ENCODE measurements at regions not wholly inside any gene's neighbourhood (a gene's known extent, or its start where the extent isn't known, plus 50 kb on each side); places are given as distances from the start of the nearest gene placed in this dataset.

GRCh38 chr16:64085296-64085695, 1036.6 kb downstream of the CDH11 start:
- no peaks in the 10 kb centered on the region for H3K4me1 Mint-ChIP-seq (ENCODE audit: low read depth)
- no peak for TF ChIP-seq CTCF (IDR thresholded peaks at IDR 0.05)
- ATAC-seq (ENCODE audit: poor library complexity) (no peak), DNase-seq (no peak)
- H3K9me3 ChIP-seq (ENCODE audit: control insufficient read depth in 1 of 2, insufficient read depth in 1 of 2, low read length in 2 of 2): peaks cover 0 to 13% of the 10 kb centered on the region in 2 experiments
- no peaks in the 10 kb centered on the region for H3K4me1 ChIP-seq (ENCODE audit: insufficient read depth, low read length)
- H3K36me3 Mint-ChIP-seq (ENCODE audit: low read depth): no peaks in the 10 kb centered on the region
- H3K27me3 Mint-ChIP-seq: no peaks in the 10 kb centered on the region
- ChIA-PET POLR2A (no interaction called here), CTCF (no interaction called here)
- peaks cover 8% of the 10 kb centered on the region for H3K9me3 Mint-ChIP-seq
- H3K27me3 ChIP-seq (ENCODE audit: control insufficient read depth in 1 of 2, insufficient read depth in 2 of 2, low read length in 2 of 2): no peaks in the 10 kb centered on the region
- H3K27ac Mint-ChIP-seq: no peak overlapping the region
- no peak overlapping the region for H3K27ac ChIP-seq (ENCODE audit: low read depth in 1 of 2, low read length in 2 of 2)
- H3K36me3 ChIP-seq (ENCODE audit: insufficient read depth, low read length): no peaks in the 10 kb centered on the region
- no peak overlapping the region for H3K4me3 ChIP-seq (ENCODE audit: low read length)
- H3K4me3 Mint-ChIP-seq: no peak overlapping the region
- intact Hi-C loops (cut with DNase I, micrococcal nuclease): no loop called here

DNA sequence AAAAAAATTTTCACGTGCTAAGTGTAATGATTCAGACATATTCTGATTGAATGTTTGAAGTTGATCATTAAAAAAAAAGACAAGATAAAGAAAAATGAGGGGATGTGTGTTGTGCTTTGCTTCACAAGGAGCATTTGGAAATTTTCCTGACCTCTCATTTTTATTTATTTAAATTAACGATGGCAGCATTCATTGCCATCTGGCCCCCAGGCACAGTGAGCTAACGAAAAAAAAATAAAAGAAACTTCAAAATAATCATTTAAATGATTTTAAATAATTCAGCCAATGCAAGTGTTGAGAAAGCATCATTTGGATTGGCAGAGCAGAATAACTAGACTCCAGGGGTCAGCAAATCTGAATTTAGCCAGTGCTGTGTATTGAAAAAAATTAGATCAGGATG, 1037.2 kb downstream of the CDH11 start:
- Mint-ChIP-seq H3K27me3 (no peaks in the 10 kb centered on the region), H3K4me1 (ENCODE audit: low read depth) (no peaks in the 10 kb centered on the region), H3K4me3 (no peak overlapping the region), H3K36me3 (ENCODE audit: low read depth) (no peaks in the 10 kb centered on the region), H3K9me3 (peaks cover 14% of the 10 kb centered on the region), H3K27ac (no peak overlapping the region)
- no peaks in the 10 kb centered on the region for H3K4me1 ChIP-seq (ENCODE audit: insufficient read depth, low read length)
- H3K27me3 ChIP-seq (ENCODE audit: control insufficient read depth in 1 of 2, insufficient read depth in 2 of 2, low read length in 2 of 2): no peaks in the 10 kb centered on the region
- H3K36me3 ChIP-seq (ENCODE audit: insufficient read depth, low read length): no peaks in the 10 kb centered on the region
- intact Hi-C loops (cut with DNase I, micrococcal nuclease): no loop called here
- DNase-seq: no peak
- H3K4me3 ChIP-seq (ENCODE audit: low read length): no peak overlapping the region
- TF ChIP-seq CTCF (IDR thresholded peaks at IDR 0.05): no peak
- ChIA-PET POLR2A (no interaction called here), CTCF (no interaction called here)
- no peak overlapping the region for H3K27ac ChIP-seq (ENCODE audit: low read depth in 1 of 2, low read length in 2 of 2)
- no peak for ATAC-seq (ENCODE audit: poor library complexity)
- peaks cover 0 to 13% of the 10 kb centered on the region in 2 experiments for H3K9me3 ChIP-seq (ENCODE audit: control insufficient read depth in 1 of 2, insufficient read depth in 1 of 2, low read length in 2 of 2)

DNA sequence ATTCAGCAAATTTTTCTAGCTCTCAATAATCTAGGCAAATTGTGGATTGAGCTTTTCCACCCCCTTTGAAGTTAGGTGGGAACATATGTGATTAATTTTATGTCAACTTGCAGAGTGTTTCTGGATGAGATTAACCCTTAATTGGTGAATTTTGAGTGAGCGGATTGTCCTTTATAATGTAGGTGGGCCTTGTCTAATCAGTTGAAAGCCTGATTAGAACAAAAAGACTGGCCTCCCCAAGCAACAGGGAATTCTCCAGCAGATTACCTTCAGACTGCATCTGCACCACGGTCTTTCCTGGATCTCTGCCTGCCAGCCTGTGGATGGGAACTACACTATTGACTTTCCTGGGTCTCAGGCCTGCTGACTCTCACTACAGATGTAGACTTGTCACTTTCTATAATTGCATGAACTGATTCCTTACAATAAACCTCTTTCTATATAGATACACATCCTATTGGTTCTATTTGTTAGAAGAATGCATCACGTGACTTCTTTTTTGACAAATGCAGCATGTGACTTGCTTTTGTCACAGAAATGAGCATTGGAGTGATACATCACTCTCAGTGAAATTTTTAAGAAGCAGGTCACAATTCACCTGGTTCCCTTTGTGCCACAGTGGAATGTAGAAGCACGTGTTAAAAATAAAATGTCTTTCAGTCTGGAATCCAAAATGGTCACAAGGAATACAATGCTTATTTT, 1038.3 kb downstream of the CDH11 start:
- Mint-ChIP-seq H3K4me1 (ENCODE audit: low read depth) (no peaks in the 10 kb centered on the region), H3K27ac (no peak overlapping the region), H3K27me3 (no peaks in the 10 kb centered on the region), H3K4me3 (no peak overlapping the region), H3K36me3 (ENCODE audit: low read depth) (no peaks in the 10 kb centered on the region), H3K9me3 (peaks cover 14% of the 10 kb centered on the region)
- ATAC-seq (ENCODE audit: poor library complexity): no peak
- ChIA-PET POLR2A (no interaction called here), CTCF (no interaction called here)
- no peaks in the 10 kb centered on the region for H3K27me3 ChIP-seq (ENCODE audit: control insufficient read depth in 1 of 2, insufficient read depth in 2 of 2, low read length in 2 of 2)
- no peaks in the 10 kb centered on the region for H3K4me1 ChIP-seq (ENCODE audit: insufficient read depth, low read length)
- intact Hi-C loops (cut with DNase I, micrococcal nuclease): no loop called here
- no peak for TF ChIP-seq CTCF (IDR thresholded peaks at IDR 0.05)
- H3K4me3 ChIP-seq (ENCODE audit: low read length): no peak overlapping the region
- no peak overlapping the region for H3K27ac ChIP-seq (ENCODE audit: low read depth in 1 of 2, low read length in 2 of 2)
- no peaks in the 10 kb centered on the region for H3K36me3 ChIP-seq (ENCODE audit: insufficient read depth, low read length)
- H3K9me3 ChIP-seq (ENCODE audit: control insufficient read depth in 1 of 2, insufficient read depth in 1 of 2, low read length in 2 of 2): peaks cover 0 to 14% of the 10 kb centered on the region in 2 experiments
- no peak for DNase-seq

All from CD4-positive, alpha-beta T cell (primary cell).